ENCODE measurements at regions not wholly inside any gene's neighbourhood (a gene's known extent, or its start where the extent isn't known, plus 50 kb on each side); places are given as distances from the start of the nearest gene placed in this dataset.

- H3K36me3 Mint-ChIP-seq (ENCODE audit: low read depth) = no peaks in the 10 kb centered on the region
- DNase-seq = no peak
- no peak overlapping the region for H3K4me3 Mint-ChIP-seq
- no peaks in the 10 kb centered on the region for H3K4me1 ChIP-seq (ENCODE audit: insufficient read depth, low read length)
- no peak for TF ChIP-seq CTCF (IDR thresholded peaks at IDR 0.05)
- H3K27me3 Mint-ChIP-seq = no peaks in the 10 kb centered on the region
- H3K4me3 ChIP-seq (ENCODE audit: low read length) = no peak overlapping the region
- H3K27ac ChIP-seq (ENCODE audit: low read depth in 1 of 2, low read length in 2 of 2) = no peak overlapping the region
- ATAC-seq (ENCODE audit: poor library complexity) = no peak
- CTCF ChIA-PET = no interaction called here
- H3K9me3 ChIP-seq (ENCODE audit: control insufficient read depth in 1 of 2, insufficient read depth in 1 of 2, low read length in 2 of 2) = peaks cover 14 to 19% of the 10 kb centered on the region in 2 experiments
- H3K27ac Mint-ChIP-seq = no peak overlapping the region
- no peaks in the 10 kb centered on the region for H3K27me3 ChIP-seq (ENCODE audit: control insufficient read depth in 1 of 2, insufficient read depth in 2 of 2, low read length in 2 of 2)
- POLR2A ChIA-PET = no interaction called here
- H3K9me3 Mint-ChIP-seq = peaks cover 23% of the 10 kb centered on the region
- intact Hi-C loops (cut with DNase I, micrococcal nuclease) = no loop called here
- no peaks in the 10 kb centered on the region for H3K4me1 Mint-ChIP-seq (ENCODE audit: low read depth)
- no peaks in the 10 kb centered on the region for H3K36me3 ChIP-seq (ENCODE audit: insufficient read depth, low read length)
Measured at GRCh38 chr2:144748443-144748842, 228.5 kb upstream of the ZEB2 start.

- Mint-ChIP-seq H3K36me3 (ENCODE audit: low read depth) (no peaks in the 10 kb centered on the region), H3K27me3 (no peaks in the 10 kb centered on the region), H3K9me3 (peaks cover 23% of the 10 kb centered on the region), H3K4me1 (ENCODE audit: low read depth) (no peaks in the 10 kb centered on the region), H3K27ac (no peak overlapping the region), H3K4me3 (no peak overlapping the region)
- intact Hi-C loops (cut with DNase I, micrococcal nuclease) = no loop called here
- ChIA-PET POLR2A (no interaction called here), CTCF (no interaction called here)
- Histone ChIP-seq H3K27ac (ENCODE audit: low read depth in 1 of 2, low read length in 2 of 2) (no peak overlapping the region), H3K4me3 (ENCODE audit: low read length) (no peak overlapping the region), H3K27me3 (ENCODE audit: control insufficient read depth in 1 of 2, insufficient read depth in 2 of 2, low read length in 2 of 2) (no peaks in the 10 kb centered on the region), H3K36me3 (ENCODE audit: insufficient read depth, low read length) (no peaks in the 10 kb centered on the region), H3K9me3 (ENCODE audit: control insufficient read depth in 1 of 2, insufficient read depth in 1 of 2, low read length in 2 of 2) (peaks cover 14 to 19% of the 10 kb centered on the region in 2 experiments), H3K4me1 (ENCODE audit: insufficient read depth, low read length) (no peaks in the 10 kb centered on the region)
- no peak for TF ChIP-seq CTCF (IDR thresholded peaks at IDR 0.05)
- DNase-seq (no peak), ATAC-seq (ENCODE audit: poor library complexity) (no peak)
Measured at GRCh38 chr2:144747571-144747970, 227.7 kb upstream of the ZEB2 start.

GRCh38 chr2:144745424-144745823 lies 225.5 kb upstream of the ZEB2 start:
- Mint-ChIP-seq H3K27ac (no peak overlapping the region), H3K4me1 (ENCODE audit: low read depth) (no peaks in the 10 kb centered on the region), H3K27me3 (peaks cover 4% of the 10 kb centered on the region), H3K4me3 (no peak overlapping the region), H3K9me3 (peaks cover 17% of the 10 kb centered on the region), H3K36me3 (ENCODE audit: low read depth) (no peaks in the 10 kb centered on the region)
- Histone ChIP-seq H3K4me3 (ENCODE audit: low read length) (no peak overlapping the region), H3K4me1 (ENCODE audit: insufficient read depth, low read length) (no peaks in the 10 kb centered on the region), H3K9me3 (ENCODE audit: control insufficient read depth in 1 of 2, insufficient read depth in 1 of 2, low read length in 2 of 2) (peaks cover 14 to 19% of the 10 kb centered on the region in 2 experiments), H3K27ac (ENCODE audit: low read depth in 1 of 2, low read length in 2 of 2) (no peak overlapping the region), H3K27me3 (ENCODE audit: control insufficient read depth in 1 of 2, insufficient read depth in 2 of 2, low read length in 2 of 2) (no peaks in the 10 kb centered on the region), H3K36me3 (ENCODE audit: insufficient read depth, low read length) (no peaks in the 10 kb centered on the region)
- no peak for TF ChIP-seq CTCF (IDR thresholded peaks at IDR 0.05)
- intact Hi-C loops (cut with DNase I, micrococcal nuclease) = no loop called here
- ChIA-PET POLR2A (no interaction called here), CTCF (no interaction called here)
- no peak for DNase-seq
- no peak for ATAC-seq (ENCODE audit: poor library complexity)
